ENCODE measurements at regions not wholly inside any gene's neighbourhood (a gene's known extent, or its start where the extent isn't known, plus 50 kb on each side); places are given as distances from the start of the nearest gene placed in this dataset.

DNA sequence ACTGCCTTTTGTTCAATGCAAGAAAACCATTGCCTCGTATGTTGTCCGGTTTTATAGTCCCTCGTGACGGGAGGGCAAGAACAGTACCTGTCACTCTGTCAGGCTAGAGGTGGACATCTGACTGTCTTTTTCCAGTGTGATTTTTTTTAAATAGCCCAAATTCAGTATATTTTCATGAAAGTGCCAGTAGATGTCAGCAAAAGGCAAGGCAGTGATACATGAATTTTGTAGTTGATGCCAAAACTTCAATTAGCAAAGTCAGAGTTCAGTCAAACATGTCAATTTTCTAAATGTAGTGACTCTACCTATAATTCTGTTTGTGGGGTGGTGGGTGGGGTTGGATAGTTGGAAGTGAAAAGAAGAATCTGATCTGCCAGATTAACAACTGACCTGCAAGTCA is 296.0 kb upstream of the MC4R start:
- no peak for DNase-seq

DNA sequence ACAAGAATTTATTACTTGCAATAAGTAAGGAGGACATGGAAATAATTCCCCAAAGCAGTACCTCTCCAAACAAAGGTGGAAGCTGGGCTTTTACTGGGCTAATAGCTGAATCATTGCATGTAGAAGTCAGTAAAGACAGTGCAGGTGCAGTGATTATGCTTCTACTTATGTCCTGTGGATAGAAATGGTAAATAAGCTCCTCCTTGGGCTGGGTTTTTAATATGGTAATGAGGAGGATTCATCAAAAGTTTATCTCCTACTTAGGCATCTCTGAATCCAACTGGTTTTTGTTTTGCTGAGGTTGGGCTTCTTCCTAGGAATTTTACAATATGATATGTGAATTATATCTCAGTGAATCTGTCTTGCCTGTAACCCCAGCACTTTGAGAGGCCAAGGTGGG is 297.4 kb upstream of the MC4R start:
- DNase-seq = no peak

DNA sequence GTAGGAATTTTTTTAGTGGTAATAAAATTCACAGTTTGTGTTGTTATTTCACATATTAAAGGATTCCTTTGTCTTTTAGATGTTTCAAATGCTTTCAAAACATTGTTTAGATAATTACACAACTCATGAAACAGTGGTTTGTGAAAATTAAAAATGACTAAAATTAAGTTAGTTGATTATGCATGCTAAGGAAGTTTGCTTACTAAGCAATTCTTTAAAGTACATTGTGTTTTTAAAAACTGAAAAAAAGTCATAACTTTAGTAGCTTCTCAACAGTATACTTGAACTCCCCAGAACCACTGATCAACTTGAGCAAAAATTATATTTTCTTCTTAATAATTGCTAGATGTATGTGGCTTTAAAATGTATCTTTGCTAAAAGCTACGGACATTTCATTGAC is 298.4 kb upstream of the MC4R start:
- DNase-seq = no peak

- DNase-seq = no peak
Measured at GRCh38 chr18:60675126-60675525, 302.6 kb upstream of the MC4R start.

GRCh38 chr18:60675801-60676200 is 303.2 kb upstream of the MC4R start:
- DNase-seq = no peak

- no peak for DNase-seq
Measured at GRCh38 chr18:60676815-60677214, 304.2 kb upstream of the MC4R start.

DNA sequence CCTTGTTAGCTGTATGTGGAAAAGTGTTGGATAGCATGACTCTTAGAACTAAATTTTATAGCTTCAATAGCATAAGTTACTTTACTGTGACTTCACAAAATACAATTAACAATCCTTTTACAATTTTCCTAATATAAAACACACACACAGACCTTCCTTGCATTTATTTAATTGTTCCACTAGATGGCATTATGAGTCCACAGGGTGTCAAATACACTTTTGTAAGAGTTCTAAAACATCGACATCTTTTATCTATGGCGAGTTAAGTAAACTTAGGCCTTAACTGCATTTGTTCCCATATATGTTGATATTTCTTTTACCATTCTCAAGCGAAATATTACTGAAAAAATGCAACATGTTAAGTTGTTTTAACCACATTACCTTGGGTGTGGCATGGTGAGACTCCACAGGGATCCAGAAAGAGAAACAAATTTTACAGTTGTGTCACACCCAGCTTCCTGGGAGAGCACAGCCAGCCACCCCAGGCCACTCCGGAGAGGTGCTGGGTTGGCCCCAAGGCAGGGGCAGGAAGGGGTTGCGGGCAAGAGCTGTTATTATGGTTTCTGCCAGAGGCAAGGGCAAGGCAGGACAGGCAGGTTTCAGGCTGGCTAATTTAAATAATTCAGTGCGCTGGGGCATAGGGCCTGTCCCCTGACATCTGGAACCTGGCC is 312.4 kb upstream of the MC4R start:
- DNase-seq = no peak

DNA sequence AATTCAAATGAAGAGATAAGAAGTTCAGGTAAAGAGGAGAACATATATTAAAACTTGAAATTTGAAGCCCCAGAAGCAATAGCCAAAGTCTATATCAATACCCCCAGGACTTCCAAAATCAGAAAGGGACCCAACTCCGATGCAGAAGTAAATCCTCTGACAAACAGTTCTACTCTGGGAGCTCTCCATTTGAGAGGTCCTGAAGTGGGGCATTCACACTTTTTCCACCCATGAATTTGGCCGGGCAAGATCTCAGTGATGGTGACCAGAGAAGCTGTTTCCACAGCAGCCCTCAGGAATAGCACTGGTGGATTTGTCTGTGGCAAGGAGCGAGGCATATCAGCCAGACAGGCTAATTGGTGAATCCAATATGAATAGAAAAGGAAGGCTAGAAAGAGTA is 313.6 kb upstream of the MC4R start:
- no peak for DNase-seq

DNA sequence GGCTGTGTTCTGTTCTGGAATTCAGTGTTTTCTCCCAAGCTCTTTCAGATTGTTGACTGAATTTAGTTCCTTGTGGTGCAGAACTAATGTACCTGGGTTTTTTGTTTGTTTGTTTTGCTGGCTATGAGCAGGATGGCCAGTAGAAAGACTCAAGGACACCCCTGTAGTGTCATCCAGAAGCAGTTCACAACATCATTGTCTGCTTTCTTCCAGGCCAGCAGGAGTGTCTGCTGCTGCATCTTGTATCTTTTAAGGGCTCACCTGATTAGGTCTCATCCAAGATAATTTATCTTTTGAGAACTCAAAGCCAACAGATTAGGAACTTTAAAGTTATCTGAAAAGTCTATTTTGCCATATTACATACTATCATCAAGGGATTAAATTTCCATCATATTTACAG is 318.5 kb upstream of the MC4R start:
- no peak for DNase-seq

DNA sequence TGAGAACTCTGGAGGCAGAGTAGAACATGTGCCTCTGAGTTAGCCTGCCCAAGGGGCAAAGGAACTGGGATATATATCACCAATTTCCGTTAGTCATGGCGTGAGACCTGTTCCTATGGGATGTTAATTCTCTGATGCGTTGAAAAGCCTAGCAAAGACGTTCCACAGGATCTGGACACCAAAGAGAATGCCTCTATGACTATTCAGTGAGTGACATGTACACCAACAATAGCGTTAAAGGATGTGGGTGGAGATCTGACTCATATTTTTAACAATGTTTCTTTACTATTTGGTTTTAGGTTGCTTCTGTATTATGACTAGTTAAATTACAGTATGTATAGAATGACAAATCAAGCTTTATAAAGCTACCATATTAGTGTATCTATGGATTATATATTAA is 320.9 kb upstream of the MC4R start:
- no peak for DNase-seq

DNA sequence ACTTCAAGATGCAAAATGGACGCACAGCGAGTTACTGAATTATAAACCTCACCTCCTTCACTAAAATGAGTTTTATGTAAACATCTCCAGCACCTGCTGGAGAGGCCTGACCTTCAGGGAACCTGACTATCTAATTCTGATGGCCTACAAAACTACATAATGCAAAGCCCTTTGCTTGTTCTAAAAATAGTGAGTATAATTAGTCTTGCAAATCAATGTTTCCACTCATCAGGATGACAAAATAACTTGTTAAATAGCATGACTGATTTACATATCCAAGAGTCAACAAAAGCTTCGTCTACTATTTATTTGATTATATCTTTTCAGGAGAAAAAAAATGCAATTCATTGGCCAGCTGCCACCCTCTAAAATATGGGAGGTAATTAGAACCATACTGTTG is 326.3 kb upstream of the MC4R start:
- DNase-seq = no peak

DNA sequence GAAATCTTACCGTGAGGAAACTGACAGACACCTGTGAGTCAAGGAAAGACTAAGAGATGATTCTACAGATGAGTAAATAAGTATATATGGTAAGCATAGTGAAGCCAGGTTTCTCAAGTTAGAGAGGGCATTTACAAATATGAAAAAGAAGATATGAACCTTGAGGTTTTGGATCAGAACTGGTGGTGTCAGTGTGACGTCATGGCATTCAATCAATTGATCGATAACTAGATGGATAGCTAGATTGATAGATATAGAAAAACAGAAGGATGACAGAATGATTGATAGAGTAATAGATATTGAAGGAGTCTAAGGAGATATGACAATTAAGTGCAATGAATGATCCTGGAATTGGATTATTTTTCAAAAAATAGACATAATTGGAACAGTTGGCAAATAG is 350.2 kb upstream of the MC4R start:
- no peak for DNase-seq

- no peak for DNase-seq
Measured at GRCh38 chr18:60732143-60732542, 359.6 kb upstream of the MC4R start.

- no peak for DNase-seq
Measured at GRCh38 chr18:60739212-60739611, 366.6 kb upstream of the MC4R start.

DNA sequence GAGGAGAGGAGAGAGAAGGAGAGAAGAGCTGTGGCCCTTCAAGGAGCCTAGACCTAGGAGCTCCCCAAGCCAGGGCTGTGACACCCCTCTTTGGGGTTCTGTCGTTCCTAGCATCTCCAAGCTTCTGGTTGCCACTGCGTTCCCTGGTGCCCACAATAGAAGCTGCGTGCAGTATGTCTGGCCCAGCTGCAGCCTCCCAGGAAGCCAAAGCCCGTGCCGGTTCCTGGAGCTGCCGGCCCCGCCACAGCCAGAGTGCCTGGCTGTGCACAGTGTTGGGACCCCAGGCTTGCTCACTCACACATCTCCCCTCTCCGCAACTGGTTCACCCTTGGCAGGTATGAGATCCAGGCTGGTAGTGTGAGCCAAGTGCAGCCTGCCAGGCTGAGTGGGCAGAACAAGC is 367.7 kb upstream of the MC4R start:
- DNase-seq = no peak

GRCh38 chr18:60746491-60746890 is 373.9 kb upstream of the MC4R start:
- no peak for DNase-seq

GRCh38 chr18:60746919-60747318 is 374.3 kb upstream of the MC4R start:
- no peak for DNase-seq

DNA sequence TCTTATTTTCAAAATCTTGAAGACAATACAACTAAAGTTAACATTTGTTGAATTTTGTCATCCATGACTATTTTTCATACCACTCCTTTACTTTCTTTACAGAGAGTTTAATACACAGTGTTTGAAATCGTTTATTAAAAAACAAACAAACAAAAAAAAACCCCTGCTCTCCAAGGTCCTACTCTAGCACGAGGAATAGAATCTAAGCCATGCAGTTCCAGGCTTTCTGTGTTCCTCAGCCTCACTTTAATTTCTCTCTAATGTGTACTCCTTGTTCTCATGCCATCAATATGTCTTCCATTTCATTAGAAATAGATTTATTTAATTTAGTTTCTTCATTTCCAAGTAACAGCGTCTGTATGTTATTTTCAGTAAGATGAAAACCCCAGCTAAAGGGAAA is 381.2 kb upstream of the MC4R start:
- DNase-seq = no peak

DNA sequence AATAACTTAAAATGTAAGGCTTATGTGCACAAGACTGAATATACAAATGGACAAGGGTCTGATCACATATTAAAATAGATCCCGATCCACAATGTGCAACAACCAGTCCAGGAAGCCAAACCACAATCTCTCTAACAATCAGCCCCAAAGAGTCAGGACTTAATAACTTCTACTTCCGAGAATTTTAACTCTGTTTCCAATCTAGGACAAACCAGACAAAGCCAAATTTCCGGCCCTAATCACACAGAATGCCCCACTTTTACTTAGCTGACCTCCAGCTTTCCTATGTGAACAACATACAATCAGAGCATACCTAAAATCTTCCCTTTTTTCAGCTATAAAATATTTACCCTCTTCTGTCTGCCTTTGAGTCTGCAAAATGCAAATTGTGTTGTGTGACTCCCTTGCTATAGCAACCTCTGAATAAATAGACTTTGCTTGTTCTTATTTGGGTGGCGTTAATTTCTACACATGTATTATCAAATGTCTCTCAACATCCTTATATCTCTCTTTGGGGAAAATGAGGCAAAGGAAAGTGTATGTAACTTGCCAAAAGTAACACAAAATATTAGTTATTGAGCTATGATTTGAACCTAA is 381.9 kb upstream of the MC4R start:
- DNase-seq = no peak

DNA sequence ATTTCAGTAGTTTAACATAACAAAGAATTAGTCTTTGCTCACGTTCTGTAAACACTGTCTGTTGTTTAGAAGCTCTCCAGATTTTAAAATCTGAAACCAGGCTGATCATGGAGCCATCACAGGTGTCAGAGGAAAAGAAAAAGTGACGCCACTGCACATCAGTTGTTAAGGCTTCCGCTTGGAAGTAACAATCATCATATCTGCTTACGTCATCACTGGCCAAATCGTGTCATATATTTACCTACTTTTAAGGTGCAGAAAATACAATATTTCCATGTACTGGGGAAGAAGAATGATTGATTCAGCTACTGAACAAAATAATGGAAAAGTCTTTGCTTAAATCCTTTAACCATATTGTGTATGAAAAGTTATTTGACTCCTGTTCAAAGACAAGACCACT is 382.6 kb upstream of the MC4R start:
- no peak for DNase-seq

DNA sequence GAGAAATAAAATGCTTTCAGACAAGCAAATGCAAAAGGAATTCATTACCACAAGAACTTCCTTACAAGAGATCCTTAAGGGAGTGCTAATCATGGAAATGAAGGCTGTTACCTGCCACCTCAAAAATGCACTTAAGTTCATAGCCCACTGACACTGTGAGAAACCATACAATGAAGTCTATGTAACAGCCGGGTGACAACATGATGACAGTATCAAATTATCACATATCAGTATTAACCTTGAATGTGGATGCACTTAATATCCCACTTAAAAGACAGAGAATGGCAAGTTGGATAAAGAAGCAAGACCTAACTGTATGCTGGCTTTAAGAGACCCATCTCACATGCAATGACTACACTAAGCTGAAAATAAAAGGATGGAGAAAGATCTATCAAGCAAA is 403.4 kb upstream of the MC4R start:
- DNase-seq = no peak

DNA sequence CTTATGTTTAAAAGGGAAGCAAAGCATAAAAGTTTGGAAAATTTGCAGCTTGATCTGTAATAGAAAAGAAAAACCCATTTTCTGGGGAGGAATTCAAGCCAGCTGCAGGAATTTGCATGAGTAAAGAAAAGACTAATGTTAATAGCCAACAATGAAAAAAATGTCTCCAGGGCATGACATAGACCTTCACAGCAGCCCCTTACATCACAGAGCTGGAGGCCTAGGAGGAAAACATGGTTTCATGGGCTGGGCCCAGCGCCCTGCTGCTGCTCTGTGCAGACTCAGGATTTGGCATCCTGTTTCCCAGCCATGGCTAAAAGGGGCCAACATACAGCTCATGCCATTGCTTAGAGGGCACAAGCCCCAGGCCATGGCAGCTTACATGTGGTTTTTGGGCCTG is 411.6 kb upstream of the MC4R start:
- DNase-seq = no peak

- no peak for DNase-seq
Measured at GRCh38 chr18:60794802-60795201, 422.2 kb upstream of the MC4R start.

- no peak for DNase-seq
Measured at GRCh38 chr18:60804415-60804814, 431.8 kb upstream of the MC4R start.

GRCh38 chr18:60809937-60810336 is 437.4 kb upstream of the MC4R start:
- no peak for DNase-seq

Measured in DMS 273 treated with DMSO at 0.1 percent for 48 hours (cell line).